ENCODE measurements at regions not wholly inside any gene's neighbourhood (a gene's known extent, or its start where the extent isn't known, plus 50 kb on each side); places are given as distances from the start of the nearest gene placed in this dataset.

DNA sequence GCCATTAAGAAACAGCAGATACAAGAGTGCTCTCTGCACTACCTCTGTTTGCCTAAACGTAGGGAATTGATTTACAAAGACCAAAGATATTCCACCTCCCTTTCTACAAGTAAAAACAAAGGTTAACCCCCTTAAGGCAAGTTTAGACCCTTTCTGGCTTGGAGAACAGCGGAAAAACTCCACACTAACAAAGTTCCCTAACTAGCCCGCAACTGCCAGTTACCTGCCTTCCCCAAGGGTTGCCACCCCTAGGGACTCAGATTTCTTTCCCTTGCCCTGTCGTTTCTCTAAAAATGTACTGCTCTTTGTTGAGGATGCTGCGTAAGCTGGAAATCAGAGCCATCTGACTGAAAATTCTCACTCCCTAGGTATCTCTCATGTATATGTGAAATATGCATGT lies 627.5 kb upstream of the SOX11 start:
- TF ChIP-seq POLR2A (IDR thresholded peaks at IDR 0.05; ENCODE audit: low read length): no peak
- TF ChIP-seq GATA1 (IDR thresholded peaks at IDR 0.05; ENCODE audit: low read depth, low read length): no peak
